ENCODE measurements at regions not wholly inside any gene's neighbourhood (a gene's known extent, or its start where the extent isn't known, plus 50 kb on each side); places are given as distances from the start of the nearest gene placed in this dataset.
"Not testable (repeated sequence)": the region's sequence is repeated elsewhere in the genome, so short reads cannot be mapped to it uniquely, and the experiment has no call there.

GRCh38 chr10:30550967-30551815, 78.4 kb downstream of the LYZL2 start:
- Histone ChIP-seq H3K36me3 (no peaks in the 10 kb centered on the region), H3K27ac (no peak overlapping the region), H3K27me3 (no peaks in the 10 kb centered on the region), H3K4me3 (no peak overlapping the region), H3K9me3 (no peaks in the 10 kb centered on the region), H3K4me1 (peaks cover 0 to 73% of the 10 kb centered on the region in 2 donors)
- DNase-seq (no peak), ATAC-seq (no peak)
- intact Hi-C loops (cut with DNase I), result no loop called here
- TF ChIP-seq CTCF (IDR thresholded peaks at IDR 0.05), result no peak

- H3K36me3 ChIP-seq; ATAC-seq; H3K4me3 ChIP-seq; DNase-seq; intact Hi-C loops (cut with DNase I); H3K9me3 ChIP-seq; H3K27me3 ChIP-seq: not testable (repeated sequence)
- H3K27ac ChIP-seq, result peak overlapping the region in 1 of 2 donors; percentile 84
- peaks cover 0 to 63% of the 10 kb centered on the region in 2 donors for H3K4me1 ChIP-seq
Observed at GRCh38 chr10:30549134-30549687, 80.3 kb downstream of the LYZL2 start.

- H3K9me3 ChIP-seq, result no peaks in the 10 kb centered on the region
- no peaks in the 10 kb centered on the region for H3K27me3 ChIP-seq
- intact Hi-C loops (cut with DNase I), result no loop called here
- no peaks in the 10 kb centered on the region for H3K36me3 ChIP-seq
- no peak overlapping the region for H3K4me3 ChIP-seq
- H3K4me1 ChIP-seq, result peaks cover 0 to 72% of the 10 kb centered on the region in 2 donors
- TF ChIP-seq CTCF (IDR thresholded peaks at IDR 0.05), result no peak
- ATAC-seq (no peak), DNase-seq (no peak)
- H3K27ac ChIP-seq, result peak overlapping the region in 1 of 2 donors; percentile 33
Observed at GRCh38 chr10:30546511-30546910, 83.0 kb downstream of the LYZL2 start.

- peaks cover 5 to 72% of the 10 kb centered on the region in 2 donors for H3K4me1 ChIP-seq
- ATAC-seq (peak; percentile 16), DNase-seq (no peak)
- TF ChIP-seq CTCF (IDR thresholded peaks at IDR 0.05), result no peak
- H3K27ac ChIP-seq, result peak overlapping the region; percentile 4 to 93
- no peak overlapping the region for H3K4me3 ChIP-seq
- H3K27me3 ChIP-seq, result no peaks in the 10 kb centered on the region
- no peaks in the 10 kb centered on the region for H3K36me3 ChIP-seq
- intact Hi-C loops (cut with DNase I), result no loop called here
- H3K9me3 ChIP-seq, result no peaks in the 10 kb centered on the region
Observed at GRCh38 chr10:30542895-30543288, 86.7 kb downstream of the LYZL2 start.

GRCh38 chr10:30542001-30542894, 87.3 kb downstream of the LYZL2 start:
- H3K4me3 ChIP-seq, result no peak overlapping the region
- no peaks in the 10 kb centered on the region for H3K9me3 ChIP-seq
- no peak for TF ChIP-seq CTCF (IDR thresholded peaks at IDR 0.05)
- ATAC-seq, result peak; percentile 64
- peaks cover 5 to 78% of the 10 kb centered on the region in 2 donors for H3K4me1 ChIP-seq
- intact Hi-C loops (cut with DNase I), result no loop called here
- H3K27ac ChIP-seq, result peak overlapping the region; percentile 16 to 93
- H3K27me3 ChIP-seq, result no peaks in the 10 kb centered on the region
- no peak for DNase-seq
- H3K36me3 ChIP-seq, result no peaks in the 10 kb centered on the region
